ENCODE measurements at regions not wholly inside any gene's neighbourhood (a gene's known extent, or its start where the extent isn't known, plus 50 kb on each side); places are given as distances from the start of the nearest gene placed in this dataset.
A peak's percentile ranks its signal among the peaks of the same experiment; 100 is the strongest.
"Not testable (repeated sequence)": the region's sequence is repeated elsewhere in the genome, so short reads cannot be mapped to it uniquely, and the experiment has no call there.

DNA sequence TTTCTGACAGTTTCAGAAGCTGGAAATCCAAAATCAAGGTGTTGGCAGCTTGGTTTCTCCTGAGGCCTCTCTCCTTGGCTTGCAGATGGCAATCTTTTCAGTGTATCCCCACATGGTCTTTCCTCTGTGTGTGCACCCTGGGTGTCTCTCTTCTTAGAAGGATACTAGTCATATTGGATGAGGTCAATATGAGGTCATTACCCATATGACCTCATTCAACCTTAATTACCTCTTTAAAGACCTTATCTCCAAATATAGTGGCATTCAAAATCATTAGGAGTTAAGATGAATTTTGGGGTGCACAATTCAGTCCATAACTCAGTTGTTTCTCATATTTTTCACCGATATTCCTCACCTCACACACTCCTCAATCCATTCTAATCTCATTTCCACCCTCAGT, 92.4 kb upstream of the TGM3 start:
- no peaks in the 10 kb centered on the region for H3K9me3 Mint-ChIP-seq
- no peak overlapping the region for H3K4me3 Mint-ChIP-seq
- no peak for ATAC-seq
- no peak overlapping the region for H3K27ac Mint-ChIP-seq
- no peaks in the 10 kb centered on the region for H3K4me1 Mint-ChIP-seq
- DNase-seq (ENCODE audit: low spot score in 2 of 2), result no peak
- peaks cover 7% of the 10 kb centered on the region for H3K36me3 Mint-ChIP-seq

- Mint-ChIP-seq H3K4me3 (no peak overlapping the region), H3K9me3 (no peaks in the 10 kb centered on the region), H3K27ac (no peak overlapping the region), H3K4me1 (no peaks in the 10 kb centered on the region), H3K36me3 (peaks cover 7% of the 10 kb centered on the region)
- DNase-seq (ENCODE audit: low spot score in 2 of 2) (no peak), ATAC-seq (no peak)
These were observed 91.8 kb upstream of the TGM3 start for GRCh38 chr20:2204021-2204420.

GRCh38 chr20:2206957-2207769, 88.6 kb upstream of the TGM3 start:
- H3K9me3 Mint-ChIP-seq, result no peaks in the 10 kb centered on the region
- no peaks in the 10 kb centered on the region for H3K4me1 Mint-ChIP-seq
- H3K36me3 Mint-ChIP-seq, result peaks cover 7% of the 10 kb centered on the region
- peak overlapping the region; percentile 78 for H3K4me3 Mint-ChIP-seq
- ATAC-seq, result peak; percentile 83
- H3K27ac Mint-ChIP-seq, result peak overlapping the region; percentile 84
- peak; percentile 50 to 77 for DNase-seq (ENCODE audit: low spot score in 2 of 2)

DNA sequence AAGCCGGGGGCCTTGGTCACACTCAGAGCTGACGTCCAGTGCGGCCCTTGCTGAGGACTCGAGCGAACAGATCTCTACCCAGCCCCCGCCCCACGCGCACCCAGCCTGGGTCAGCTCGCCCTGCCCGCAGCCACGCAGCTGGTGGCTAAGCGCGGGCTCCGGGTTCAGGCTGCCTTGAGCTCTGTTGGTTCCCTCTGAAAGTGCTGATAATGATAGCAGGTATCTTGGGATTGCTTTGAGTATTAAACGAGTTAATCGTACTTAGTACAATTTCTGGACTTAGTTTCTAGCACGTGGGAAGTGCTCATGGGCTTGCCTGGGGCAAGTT, 88.1 kb upstream of the TGM3 start:
- H3K4me1 Mint-ChIP-seq, result no peaks in the 10 kb centered on the region
- no peak for ATAC-seq
- peaks cover 7% of the 10 kb centered on the region for H3K36me3 Mint-ChIP-seq
- no peak for DNase-seq (ENCODE audit: low spot score in 2 of 2)
- H3K9me3 Mint-ChIP-seq, result no peaks in the 10 kb centered on the region
- H3K4me3 Mint-ChIP-seq, result peak overlapping the region; percentile 78
- peak overlapping the region; percentile 84 for H3K27ac Mint-ChIP-seq

DNA sequence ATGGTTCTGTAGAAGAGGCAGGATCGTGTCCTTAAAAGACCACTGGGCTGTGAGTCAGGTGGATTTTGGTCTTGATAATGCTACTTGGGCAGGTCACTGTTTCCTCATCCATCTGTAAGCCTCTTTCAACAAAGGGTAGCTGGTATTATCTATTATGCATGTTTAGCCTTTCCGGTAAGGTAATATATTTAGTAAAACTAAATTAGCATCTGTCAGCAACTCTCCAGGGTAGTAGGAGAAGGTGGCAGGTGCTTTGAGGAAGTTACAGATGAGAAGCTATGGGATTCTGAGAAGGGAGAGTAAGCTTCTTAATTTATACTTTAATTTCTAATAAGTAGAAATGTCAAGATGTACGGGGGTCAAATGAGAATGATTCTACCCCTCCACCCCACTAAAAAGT, 86.9 kb upstream of the TGM3 start:
- peaks cover 7% of the 10 kb centered on the region for H3K36me3 Mint-ChIP-seq
- DNase-seq (ENCODE audit: low spot score in 2 of 2), result no peak
- no peak overlapping the region for H3K27ac Mint-ChIP-seq
- no peak for ATAC-seq
- H3K4me3 Mint-ChIP-seq, result no peak overlapping the region
- H3K9me3 Mint-ChIP-seq, result no peaks in the 10 kb centered on the region
- H3K4me1 Mint-ChIP-seq, result no peaks in the 10 kb centered on the region

DNA sequence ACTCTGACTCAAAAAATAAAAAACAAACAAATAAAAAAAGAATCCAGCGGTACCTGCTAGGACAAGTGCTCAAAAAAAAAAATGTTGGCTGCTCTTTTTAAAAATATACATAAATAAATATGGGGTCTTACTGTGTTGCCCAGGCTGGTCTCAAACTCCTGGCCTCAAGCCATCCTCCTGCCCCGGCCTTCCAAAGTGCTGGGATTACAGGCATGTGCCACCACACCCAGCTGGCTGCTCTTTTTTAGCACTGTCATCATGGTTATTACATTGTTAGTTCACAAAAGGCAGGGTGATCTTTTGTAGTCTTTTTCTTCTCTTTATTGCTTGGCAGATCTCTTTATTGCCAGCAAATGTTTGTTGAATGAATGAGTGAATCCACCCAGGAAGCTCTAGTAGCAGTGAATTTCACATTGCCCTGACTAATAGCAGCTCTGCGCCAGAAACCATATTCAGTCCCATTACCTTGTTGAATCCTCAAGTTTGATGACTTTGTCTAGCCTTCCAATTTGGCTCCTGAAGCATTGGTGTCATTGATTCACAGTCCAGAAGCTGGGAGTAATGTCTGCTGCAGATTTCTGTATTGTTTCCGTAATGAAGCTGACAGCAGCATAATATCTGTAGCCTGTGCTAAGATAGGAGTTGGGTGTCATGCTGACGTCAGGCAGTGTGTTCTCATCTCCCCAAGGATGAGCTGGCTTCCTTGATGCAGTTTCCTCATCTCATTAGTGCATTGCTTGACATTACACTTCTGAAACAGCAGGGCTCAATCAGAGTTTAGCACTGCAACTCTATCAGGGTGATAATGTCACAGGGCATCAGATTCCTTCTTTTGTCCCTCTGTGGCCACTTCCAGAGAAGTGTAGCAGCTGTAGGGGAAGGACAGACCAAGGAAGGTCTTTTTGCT, 84.9 kb upstream of the TGM3 start:
- no peak for DNase-seq (ENCODE audit: low spot score in 2 of 2)
- no peaks in the 10 kb centered on the region for H3K9me3 Mint-ChIP-seq
- peak; percentile 25 for ATAC-seq
- no peak overlapping the region for H3K27ac Mint-ChIP-seq
- peaks cover 7% of the 10 kb centered on the region for H3K36me3 Mint-ChIP-seq
- no peak overlapping the region for H3K4me3 Mint-ChIP-seq
- no peaks in the 10 kb centered on the region for H3K4me1 Mint-ChIP-seq

GRCh38 chr20:2212456-2213015, 83.3 kb upstream of the TGM3 start:
- Mint-ChIP-seq H3K27ac (no peak overlapping the region), H3K4me3 (no peak overlapping the region), H3K4me1 (no peaks in the 10 kb centered on the region), H3K9me3 (no peaks in the 10 kb centered on the region), H3K36me3 (peaks cover under 1% of the 10 kb centered on the region)
- ATAC-seq, result no peak
- no peak for DNase-seq (ENCODE audit: low spot score in 2 of 2)

- Mint-ChIP-seq H3K9me3 (no peaks in the 10 kb centered on the region), H3K27ac (no peak overlapping the region), H3K36me3 (no peaks in the 10 kb centered on the region), H3K4me3 (no peak overlapping the region), H3K4me1 (peaks cover 6% of the 10 kb centered on the region)
- no peak for ATAC-seq
- DNase-seq (ENCODE audit: low spot score in 2 of 2), result no peak
These were observed 82.4 kb upstream of the TGM3 start for GRCh38 chr20:2213401-2213800.

- peaks cover 6% of the 10 kb centered on the region for H3K4me1 Mint-ChIP-seq
- H3K36me3 Mint-ChIP-seq, result no peaks in the 10 kb centered on the region
- H3K27ac Mint-ChIP-seq, result no peak overlapping the region
- peak; percentile 76 for ATAC-seq
- DNase-seq (ENCODE audit: low spot score in 2 of 2), result no peak
- no peak overlapping the region for H3K4me3 Mint-ChIP-seq
- H3K9me3 Mint-ChIP-seq, result peaks cover 7% of the 10 kb centered on the region
These were observed 77.8 kb upstream of the TGM3 start for GRCh38 chr20:2217857-2218539.

- H3K9me3 Mint-ChIP-seq, result peaks cover 7% of the 10 kb centered on the region
- H3K4me3 Mint-ChIP-seq, result no peak overlapping the region
- no peak for DNase-seq (ENCODE audit: low spot score in 2 of 2)
- H3K27ac Mint-ChIP-seq, result no peak overlapping the region
- no peaks in the 10 kb centered on the region for H3K36me3 Mint-ChIP-seq
- no peak for ATAC-seq
- peaks cover 6% of the 10 kb centered on the region for H3K4me1 Mint-ChIP-seq
These were observed 76.3 kb upstream of the TGM3 start for GRCh38 chr20:2219481-2220006.

GRCh38 chr20:2220298-2220697, 75.5 kb upstream of the TGM3 start:
- Mint-ChIP-seq H3K9me3 (peaks cover 7% of the 10 kb centered on the region), H3K4me3 (no peak overlapping the region), H3K4me1 (peaks cover 6% of the 10 kb centered on the region), H3K27ac (no peak overlapping the region), H3K36me3 (no peaks in the 10 kb centered on the region)
- ATAC-seq (no peak), DNase-seq (ENCODE audit: low spot score in 2 of 2) (no peak)

GRCh38 chr20:2221921-2222320, 73.9 kb upstream of the TGM3 start:
- no peak for DNase-seq (ENCODE audit: low spot score in 2 of 2)
- Mint-ChIP-seq H3K4me1 (peaks cover 6% of the 10 kb centered on the region), H3K27ac (no peak overlapping the region), H3K36me3 (no peaks in the 10 kb centered on the region), H3K9me3 (peaks cover 7% of the 10 kb centered on the region), H3K4me3 (no peak overlapping the region)
- ATAC-seq, result no peak

- Mint-ChIP-seq H3K9me3 (peaks cover 7% of the 10 kb centered on the region), H3K36me3 (no peaks in the 10 kb centered on the region), H3K4me1 (no peaks in the 10 kb centered on the region), H3K4me3 (no peak overlapping the region), H3K27ac (no peak overlapping the region)
- DNase-seq (ENCODE audit: low spot score in 2 of 2) (no peak), ATAC-seq (no peak)
These were observed 72.0 kb upstream of the TGM3 start for GRCh38 chr20:2223558-2224367.

DNA sequence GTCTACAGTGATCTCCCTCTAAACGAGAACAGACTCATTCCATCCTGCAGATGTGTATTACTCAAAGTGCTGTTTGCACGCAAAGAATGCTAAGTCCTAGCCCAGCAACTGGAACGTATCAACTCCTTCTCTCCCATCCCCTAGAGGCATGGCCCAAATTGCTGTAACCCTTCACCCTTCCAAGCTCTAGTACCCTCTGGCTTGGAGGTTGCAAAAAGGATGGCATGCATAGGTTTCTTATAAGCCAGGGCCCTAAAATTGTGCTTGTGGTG, 71.5 kb upstream of the TGM3 start:
- no peak overlapping the region for H3K27ac Mint-ChIP-seq
- ATAC-seq (no peak), DNase-seq (ENCODE audit: low spot score in 2 of 2) (no peak)
- H3K9me3 Mint-ChIP-seq, result peaks cover 7% of the 10 kb centered on the region
- H3K4me3 Mint-ChIP-seq, result no peak overlapping the region
- no peaks in the 10 kb centered on the region for H3K4me1 Mint-ChIP-seq
- H3K36me3 Mint-ChIP-seq, result no peaks in the 10 kb centered on the region

DNA sequence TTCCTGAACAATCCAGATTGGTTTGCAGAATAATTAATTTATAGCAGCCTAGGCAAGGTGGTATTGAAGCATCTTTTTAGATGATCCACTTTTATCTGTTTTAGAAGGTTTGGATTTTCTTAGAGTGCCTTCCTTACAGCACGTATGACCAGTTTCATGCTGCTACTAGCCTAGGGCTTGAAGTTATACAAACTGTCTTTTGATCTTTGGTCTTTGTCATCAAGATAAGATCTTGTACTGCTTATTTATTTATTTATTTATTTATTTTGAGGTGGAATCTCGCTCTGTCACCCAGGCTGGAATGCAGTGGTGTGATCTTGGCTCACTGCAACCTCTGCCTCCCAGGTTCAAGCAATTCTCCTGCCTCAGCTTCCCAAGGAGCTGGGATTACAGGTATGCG, 68.5 kb upstream of the TGM3 start:
- H3K4me1 Mint-ChIP-seq; H3K27ac Mint-ChIP-seq; H3K9me3 Mint-ChIP-seq; DNase-seq (ENCODE audit: low spot score in 2 of 2); H3K4me3 Mint-ChIP-seq; H3K36me3 Mint-ChIP-seq; ATAC-seq: not testable (repeated sequence)
